ENCODE measurements at regions not wholly inside any gene's neighbourhood (a gene's known extent, or its start where the extent isn't known, plus 50 kb on each side); places are given as distances from the start of the nearest gene placed in this dataset.
"Not testable (repeated sequence)": the region's sequence is repeated elsewhere in the genome, so short reads cannot be mapped to it uniquely, and the experiment has no call there.

DNA sequence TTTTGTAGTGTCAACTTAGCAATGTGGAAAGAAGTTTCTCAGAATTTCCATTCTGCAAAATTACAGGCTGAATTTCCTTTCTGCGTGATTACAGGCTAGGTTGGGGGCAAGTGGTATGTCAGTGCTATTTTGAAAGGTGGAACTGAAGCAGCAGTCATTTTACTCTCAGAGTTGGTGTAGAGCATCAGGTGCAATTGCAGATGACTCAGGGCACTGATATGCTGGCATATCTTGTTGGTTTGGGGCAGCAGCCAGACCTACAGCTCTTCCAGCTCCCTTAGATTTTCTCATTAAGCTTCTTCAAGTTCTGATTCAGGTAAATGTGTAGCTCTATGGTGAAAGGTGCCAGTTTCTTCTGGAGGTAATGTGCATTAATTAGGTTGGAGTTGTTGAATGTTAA, 930.7 kb upstream of the PCDH10 start:
- no peak overlapping the region for H3K4me3 ChIP-seq
- no peak for DNase-seq (ENCODE audit: low spot score)
- no peak overlapping the region for H3K27ac ChIP-seq
- TF ChIP-seq, protein P1, sequence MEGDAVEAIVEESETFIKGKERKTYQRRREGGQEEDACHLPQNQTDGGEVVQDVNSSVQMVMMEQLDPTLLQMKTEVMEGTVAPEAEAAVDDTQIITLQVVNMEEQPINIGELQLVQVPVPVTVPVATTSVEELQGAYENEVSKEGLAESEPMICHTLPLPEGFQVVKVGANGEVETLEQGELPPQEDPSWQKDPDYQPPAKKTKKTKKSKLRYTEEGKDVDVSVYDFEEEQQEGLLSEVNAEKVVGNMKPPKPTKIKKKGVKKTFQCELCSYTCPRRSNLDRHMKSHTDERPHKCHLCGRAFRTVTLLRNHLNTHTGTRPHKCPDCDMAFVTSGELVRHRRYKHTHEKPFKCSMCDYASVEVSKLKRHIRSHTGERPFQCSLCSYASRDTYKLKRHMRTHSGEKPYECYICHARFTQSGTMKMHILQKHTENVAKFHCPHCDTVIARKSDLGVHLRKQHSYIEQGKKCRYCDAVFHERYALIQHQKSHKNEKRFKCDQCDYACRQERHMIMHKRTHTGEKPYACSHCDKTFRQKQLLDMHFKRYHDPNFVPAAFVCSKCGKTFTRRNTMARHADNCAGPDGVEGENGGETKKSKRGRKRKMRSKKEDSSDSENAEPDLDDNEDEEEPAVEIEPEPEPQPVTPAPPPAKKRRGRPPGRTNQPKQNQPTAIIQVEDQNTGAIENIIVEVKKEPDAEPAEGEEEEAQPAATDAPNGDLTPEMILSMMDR (IDR thresholded peaks at IDR 0.05), result no peak

DNA sequence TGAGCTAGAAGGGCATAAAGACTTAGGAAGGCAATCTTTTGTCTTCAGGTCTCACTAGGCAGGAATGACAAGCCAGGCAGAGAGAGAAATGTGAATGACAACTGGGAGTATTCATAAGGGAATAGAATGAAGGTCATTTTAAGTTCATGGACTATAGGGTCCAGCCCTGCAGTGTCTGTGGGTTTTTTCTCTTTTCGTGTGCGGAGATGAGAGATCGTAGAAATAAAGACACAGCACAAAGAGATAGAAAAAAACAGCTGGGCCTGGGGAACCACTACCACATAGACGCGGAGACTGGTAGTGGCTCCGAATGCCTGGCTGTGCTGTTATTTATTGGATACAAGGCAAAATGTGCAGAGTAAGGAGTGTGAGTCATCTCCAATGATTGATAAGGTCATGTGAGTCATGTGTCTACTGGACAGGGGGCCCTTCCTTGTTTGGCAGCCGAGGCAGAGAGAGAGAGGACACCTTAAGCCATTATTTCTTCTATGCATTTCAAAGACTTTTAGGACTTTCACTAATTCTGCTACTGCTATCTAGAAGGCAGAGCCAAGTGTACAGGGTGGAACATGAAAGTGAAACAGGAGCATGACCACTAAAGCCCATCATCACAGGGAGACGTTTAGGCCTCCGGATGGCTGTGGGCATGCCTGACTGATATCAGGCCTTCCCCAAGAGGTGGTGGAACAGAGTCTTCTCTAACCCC, 921.8 kb upstream of the PCDH10 start:
- Histone ChIP-seq H3K4me3 (peak overlapping the region; percentile 37), H3K27ac (no peak overlapping the region)
- DNase-seq (ENCODE audit: low spot score), result no peak
- TF ChIP-seq, protein P1 (IDR thresholded peaks at IDR 0.05), result no peak

DNA sequence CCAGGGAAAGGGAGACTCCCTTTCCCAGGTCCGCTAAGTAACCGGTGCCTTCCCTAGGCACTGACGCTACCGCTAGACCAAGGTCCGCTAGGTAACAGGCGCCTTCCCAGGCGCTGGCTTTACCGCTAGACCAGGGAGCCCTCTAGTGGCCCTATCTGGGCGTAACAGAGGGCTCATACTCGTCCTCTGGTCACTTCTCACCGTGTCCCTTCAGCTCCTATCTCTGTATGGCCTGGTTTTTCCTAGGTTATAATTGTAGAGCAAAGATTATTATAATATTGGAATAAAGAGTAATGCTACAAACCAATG, 921.3 kb upstream of the PCDH10 start:
- H3K27ac ChIP-seq; DNase-seq (ENCODE audit: low spot score): not testable (repeated sequence)
- peak overlapping the region; percentile 37 for H3K4me3 ChIP-seq

DNA sequence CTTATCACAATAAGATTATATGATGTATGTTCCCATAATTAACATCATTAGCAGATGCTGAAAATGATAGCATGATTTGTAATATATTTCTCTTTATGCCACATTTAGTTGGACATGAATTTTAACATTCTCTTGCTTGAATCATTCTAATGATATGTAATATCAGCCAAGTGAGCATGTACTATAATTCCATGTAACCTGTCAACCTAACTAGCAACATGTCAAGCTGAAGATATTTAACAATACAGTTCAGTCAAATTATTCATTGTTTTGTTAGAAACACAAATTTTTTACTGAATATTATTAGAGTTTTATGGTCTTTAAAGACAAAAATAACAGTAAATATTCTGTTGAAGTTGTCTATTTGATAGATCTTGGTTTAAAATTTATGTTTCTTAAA, 920.4 kb upstream of the PCDH10 start:
- H3K27ac ChIP-seq, result no peak overlapping the region
- H3K4me3 ChIP-seq, result no peak overlapping the region
- TF ChIP-seq, protein P1 (IDR thresholded peaks at IDR 0.05), result no peak
- no peak for DNase-seq (ENCODE audit: low spot score)

DNA sequence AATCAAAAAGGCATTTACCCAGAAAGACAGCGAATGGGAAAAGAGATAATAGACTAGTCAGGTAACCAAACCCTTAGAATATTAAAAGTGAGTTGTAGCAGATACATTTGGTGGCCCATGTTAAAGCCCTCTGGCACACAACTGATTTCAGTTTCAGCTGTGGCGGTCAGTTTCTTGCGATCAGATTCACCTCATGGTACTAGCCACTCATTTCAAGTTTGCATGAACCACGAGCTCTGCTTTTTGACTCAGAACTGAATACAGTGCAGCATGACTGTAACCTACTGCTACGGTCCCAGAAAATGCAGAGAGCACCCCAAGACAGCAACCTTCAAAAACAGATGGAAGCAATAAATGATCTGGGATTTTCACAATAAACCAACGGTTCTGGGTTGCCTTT, 919.1 kb upstream of the PCDH10 start:
- Histone ChIP-seq H3K4me3 (no peak overlapping the region), H3K27ac (no peak overlapping the region)
- no peak for DNase-seq (ENCODE audit: low spot score)
- TF ChIP-seq, protein P1 (IDR thresholded peaks at IDR 0.05), result no peak

DNA sequence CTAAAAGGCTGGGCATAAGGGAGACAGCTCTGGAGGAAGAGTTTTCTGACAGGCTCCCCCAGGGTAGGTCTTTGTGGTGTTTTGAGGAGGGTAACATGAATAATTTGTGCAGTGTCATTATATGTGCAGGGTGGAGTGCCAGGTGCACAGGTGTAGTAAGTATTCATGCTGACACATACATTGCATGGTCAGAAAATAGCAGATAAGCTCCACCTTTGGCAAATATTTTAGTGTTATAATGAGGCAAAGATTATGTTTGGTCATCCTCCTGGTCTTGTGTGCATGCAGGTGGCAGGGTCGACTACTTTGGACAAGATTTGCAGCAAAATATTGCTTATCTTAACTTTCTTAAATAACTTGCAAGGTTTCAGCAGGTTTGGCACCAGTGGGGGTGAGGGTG, 910.4 kb upstream of the PCDH10 start:
- Histone ChIP-seq H3K27ac (no peak overlapping the region), H3K4me3 (no peak overlapping the region)
- TF ChIP-seq, protein P1 (IDR thresholded peaks at IDR 0.05), result no peak
- no peak for DNase-seq (ENCODE audit: low spot score)

DNA sequence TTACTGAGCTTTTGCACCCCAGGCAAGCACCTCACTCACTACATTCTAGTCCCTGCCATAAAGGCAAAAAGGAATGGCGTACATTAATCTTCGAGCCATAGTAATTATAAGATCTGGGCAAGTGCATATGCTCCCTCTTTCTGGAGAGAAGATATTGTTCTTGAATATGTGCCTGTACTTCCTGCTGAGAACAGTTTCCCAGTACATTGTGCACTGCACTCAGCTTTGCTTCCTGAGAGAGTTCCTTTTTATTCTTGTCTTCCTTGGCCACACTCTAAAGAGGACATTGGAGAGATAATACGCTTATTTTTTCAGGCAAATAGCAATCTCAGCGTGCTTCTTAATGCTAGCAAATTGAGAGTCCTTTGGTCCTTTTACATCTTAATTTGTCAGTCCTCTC, 909.0 kb upstream of the PCDH10 start:
- no peak for DNase-seq (ENCODE audit: low spot score)
- Histone ChIP-seq H3K4me3 (no peak overlapping the region), H3K27ac (no peak overlapping the region)
- TF ChIP-seq, protein P1 (IDR thresholded peaks at IDR 0.05), result no peak

DNA sequence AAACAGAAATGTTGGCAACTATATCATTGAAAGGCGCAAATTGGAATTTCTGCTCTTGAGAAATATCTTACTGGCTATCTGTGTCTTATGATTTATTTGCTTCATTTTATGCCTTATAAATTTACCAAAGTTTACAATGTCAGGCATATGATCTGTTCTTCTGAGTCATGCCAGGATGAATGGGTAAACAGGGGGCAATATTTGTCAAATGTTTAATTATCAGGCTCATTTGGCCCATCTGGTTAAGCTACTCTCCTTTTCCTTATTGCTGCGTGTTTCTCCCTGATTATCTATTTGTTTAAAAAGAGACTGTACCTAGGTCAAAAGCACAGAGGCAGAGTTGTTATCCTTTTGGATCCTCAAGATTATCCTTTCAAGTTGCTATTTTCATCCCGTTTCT, 903.8 kb upstream of the PCDH10 start:
- no peak overlapping the region for H3K4me3 ChIP-seq
- TF ChIP-seq, protein P1 (IDR thresholded peaks at IDR 0.05), result no peak
- H3K27ac ChIP-seq, result no peak overlapping the region
- DNase-seq (ENCODE audit: low spot score), result no peak

Measured in coronary artery (tissue), 2 donors.